ENCODE measurements at regions not wholly inside any gene's neighbourhood (a gene's known extent, or its start where the extent isn't known, plus 50 kb on each side); places are given as distances from the start of the nearest gene placed in this dataset.

GRCh38 chr22:48507171-48507570 is 1320.5 kb downstream of the BRD1 start:
- H3K4me2 ChIP-seq (ENCODE audit: low read depth, low read length, poor library complexity, severe bottlenecking), result no peak overlapping the region
- no peak overlapping the region for H3K27ac ChIP-seq (ENCODE audit: low read depth, low read length)
- TF ChIP-seq, protein P1, sequence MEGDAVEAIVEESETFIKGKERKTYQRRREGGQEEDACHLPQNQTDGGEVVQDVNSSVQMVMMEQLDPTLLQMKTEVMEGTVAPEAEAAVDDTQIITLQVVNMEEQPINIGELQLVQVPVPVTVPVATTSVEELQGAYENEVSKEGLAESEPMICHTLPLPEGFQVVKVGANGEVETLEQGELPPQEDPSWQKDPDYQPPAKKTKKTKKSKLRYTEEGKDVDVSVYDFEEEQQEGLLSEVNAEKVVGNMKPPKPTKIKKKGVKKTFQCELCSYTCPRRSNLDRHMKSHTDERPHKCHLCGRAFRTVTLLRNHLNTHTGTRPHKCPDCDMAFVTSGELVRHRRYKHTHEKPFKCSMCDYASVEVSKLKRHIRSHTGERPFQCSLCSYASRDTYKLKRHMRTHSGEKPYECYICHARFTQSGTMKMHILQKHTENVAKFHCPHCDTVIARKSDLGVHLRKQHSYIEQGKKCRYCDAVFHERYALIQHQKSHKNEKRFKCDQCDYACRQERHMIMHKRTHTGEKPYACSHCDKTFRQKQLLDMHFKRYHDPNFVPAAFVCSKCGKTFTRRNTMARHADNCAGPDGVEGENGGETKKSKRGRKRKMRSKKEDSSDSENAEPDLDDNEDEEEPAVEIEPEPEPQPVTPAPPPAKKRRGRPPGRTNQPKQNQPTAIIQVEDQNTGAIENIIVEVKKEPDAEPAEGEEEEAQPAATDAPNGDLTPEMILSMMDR (IDR thresholded peaks at IDR 0.05; ENCODE audit: insufficient read depth, low read length, poor library complexity, severe bottlenecking), result no peak
- no peak for TF ChIP-seq EZH2phosphoT487 (conservative IDR thresholded peaks at IDR 0.05; ENCODE audit: low read length)
- no peaks in the 10 kb centered on the region for H3K9me2 ChIP-seq (replicated peaks; ENCODE audit: insufficient read depth, low read length)
- H3K9me3 ChIP-seq (ENCODE audit: insufficient read depth, low read length), result no peaks in the 10 kb centered on the region
- no peaks in the 10 kb centered on the region for H3K36me3 ChIP-seq (ENCODE audit: low read length)
- H3K27me3 ChIP-seq (ENCODE audit: low read length), result no peaks in the 10 kb centered on the region
- H4K20me1 ChIP-seq (ENCODE audit: low read depth, low read length), result no peaks in the 10 kb centered on the region
- H3K9ac ChIP-seq (ENCODE audit: low read length), result no peak overlapping the region
- no peaks in the 10 kb centered on the region for H3K79me2 ChIP-seq (ENCODE audit: insufficient read depth, low read length)
- H3F3A ChIP-seq (ENCODE audit: insufficient read depth), result no peaks in the 10 kb centered on the region
- no peak overlapping the region for H3K4me3 ChIP-seq (ENCODE audit: insufficient read depth, low read length, poor library complexity, severe bottlenecking)
- no peak overlapping the region for H2AFZ ChIP-seq (ENCODE audit: low read depth, low read length, severe bottlenecking)

DNA sequence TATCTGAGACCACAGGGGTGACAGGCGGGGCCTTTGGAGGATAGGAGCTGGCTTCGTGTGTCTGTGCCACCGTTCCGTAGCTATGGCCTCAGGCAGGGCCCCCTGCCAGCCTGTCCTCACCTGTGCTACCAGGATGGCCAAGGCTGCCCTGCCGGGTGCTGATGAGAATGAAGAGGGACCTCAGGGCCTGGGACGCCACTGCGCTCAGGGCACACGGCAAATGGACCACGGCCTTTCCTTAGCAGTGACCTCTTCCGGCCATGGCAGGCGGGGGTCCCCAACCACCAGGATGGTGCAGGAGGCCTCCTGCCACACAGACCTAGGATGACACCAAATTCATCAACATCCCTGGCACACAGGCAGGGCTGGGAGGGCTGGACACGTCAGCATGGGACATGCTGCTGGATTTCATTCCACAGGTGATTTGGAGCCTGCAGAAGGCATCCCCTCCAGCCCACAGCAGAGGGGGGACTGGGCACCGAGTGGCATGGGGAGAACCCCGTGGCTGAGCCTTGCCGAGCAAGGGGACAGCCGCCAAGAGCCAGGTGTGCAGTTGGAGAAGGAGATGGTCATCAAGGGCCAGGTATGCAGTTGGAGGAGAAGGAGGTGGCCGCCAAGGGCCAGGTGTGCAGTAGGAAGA is 1321.0 kb downstream of the BRD1 start:
- Histone ChIP-seq H3K4me2 (ENCODE audit: low read depth, low read length, poor library complexity, severe bottlenecking) (no peak overlapping the region), H3K9me3 (ENCODE audit: insufficient read depth, low read length) (no peaks in the 10 kb centered on the region), H3K27ac (ENCODE audit: low read depth, low read length) (no peak overlapping the region), H3K4me3 (ENCODE audit: insufficient read depth, low read length, poor library complexity, severe bottlenecking) (no peak overlapping the region), H3K9ac (ENCODE audit: low read length) (no peak overlapping the region), H3K79me2 (ENCODE audit: insufficient read depth, low read length) (no peaks in the 10 kb centered on the region), H3F3A (ENCODE audit: insufficient read depth) (no peaks in the 10 kb centered on the region), H3K36me3 (ENCODE audit: low read length) (no peaks in the 10 kb centered on the region), H2AFZ (ENCODE audit: low read depth, low read length, severe bottlenecking) (no peak overlapping the region), H3K9me2 (replicated peaks; ENCODE audit: insufficient read depth, low read length) (no peaks in the 10 kb centered on the region), H3K27me3 (ENCODE audit: low read length) (no peaks in the 10 kb centered on the region), H4K20me1 (ENCODE audit: low read depth, low read length) (no peaks in the 10 kb centered on the region)
- TF ChIP-seq, protein P1 (IDR thresholded peaks at IDR 0.05; ENCODE audit: insufficient read depth, low read length, poor library complexity, severe bottlenecking), result no peak
- no peak for TF ChIP-seq EZH2phosphoT487 (conservative IDR thresholded peaks at IDR 0.05; ENCODE audit: low read length)

GRCh38 chr22:48505891-48506290 is 1321.8 kb downstream of the BRD1 start:
- Histone ChIP-seq H4K20me1 (ENCODE audit: low read depth, low read length) (no peaks in the 10 kb centered on the region), H3K9me3 (ENCODE audit: insufficient read depth, low read length) (no peaks in the 10 kb centered on the region), H3K9ac (ENCODE audit: low read length) (no peak overlapping the region), H3K79me2 (ENCODE audit: insufficient read depth, low read length) (no peaks in the 10 kb centered on the region), H3K4me3 (ENCODE audit: insufficient read depth, low read length, poor library complexity, severe bottlenecking) (no peak overlapping the region), H3K36me3 (ENCODE audit: low read length) (no peaks in the 10 kb centered on the region), H3F3A (ENCODE audit: insufficient read depth) (no peaks in the 10 kb centered on the region), H3K4me2 (ENCODE audit: low read depth, low read length, poor library complexity, severe bottlenecking) (no peak overlapping the region), H2AFZ (ENCODE audit: low read depth, low read length, severe bottlenecking) (no peak overlapping the region), H3K9me2 (replicated peaks; ENCODE audit: insufficient read depth, low read length) (no peaks in the 10 kb centered on the region), H3K27me3 (ENCODE audit: low read length) (no peaks in the 10 kb centered on the region), H3K27ac (ENCODE audit: low read depth, low read length) (no peak overlapping the region)
- TF ChIP-seq, protein P1 (IDR thresholded peaks at IDR 0.05; ENCODE audit: insufficient read depth, low read length, poor library complexity, severe bottlenecking), result no peak
- TF ChIP-seq EZH2phosphoT487 (conservative IDR thresholded peaks at IDR 0.05; ENCODE audit: low read length), result no peak
